Ovary (tissue), 3 donors: ENCODE measurements at regions not wholly inside any gene's neighbourhood (a gene's known extent, or its start where the extent isn't known, plus 50 kb on each side); places are given as distances from the start of the nearest gene placed in this dataset.

Experiments
- CTCF ChIP-seq, 3 donors: fragments of 450-650 bp in 2 of 3; fragments of 200-600 bp in 1 of 3; IDR thresholded peaks; one replicate each; pipeline versions ENCODE4 v1.5.1 to v1.8.0; 2016 to 2022; ENCODE audit warnings: antibody characterized with exemption in 3 of 3, mild to moderate bottlenecking in 1 of 3
- EP300 ChIP-seq: sonication (generic); formaldehyde crosslinking; IDR thresholded peaks from one replicate; pipeline ENCODE4 v1.6.1; 2017; ENCODE audit warnings: antibody characterized with exemption
- POLR2A ChIP-seq: fragments of 450-650 bp; IDR thresholded peaks from one replicate; pipeline ENCODE4 v1.6.1; 2017; ENCODE audit warnings: antibody characterized with exemption, mild to moderate bottlenecking, moderate library complexity
- donor health status: DM: no; HTN: no; CAD: no.

GRCh38 chr22:45067731-45068130 is 57.9 kb upstream of the PHF21B start:
- no peak for TF ChIP-seq CTCF (IDR thresholded peaks at IDR 0.05)
- TF ChIP-seq EP300 = no peak
- no peak for TF ChIP-seq POLR2A
